ENCODE measurements at regions not wholly inside any gene's neighbourhood (a gene's known extent, or its start where the extent isn't known, plus 50 kb on each side); places are given as distances from the start of the nearest gene placed in this dataset.
"Not testable (repeated sequence)": the region's sequence is repeated elsewhere in the genome, so short reads cannot be mapped to it uniquely, and the experiment has no call there.

DNA sequence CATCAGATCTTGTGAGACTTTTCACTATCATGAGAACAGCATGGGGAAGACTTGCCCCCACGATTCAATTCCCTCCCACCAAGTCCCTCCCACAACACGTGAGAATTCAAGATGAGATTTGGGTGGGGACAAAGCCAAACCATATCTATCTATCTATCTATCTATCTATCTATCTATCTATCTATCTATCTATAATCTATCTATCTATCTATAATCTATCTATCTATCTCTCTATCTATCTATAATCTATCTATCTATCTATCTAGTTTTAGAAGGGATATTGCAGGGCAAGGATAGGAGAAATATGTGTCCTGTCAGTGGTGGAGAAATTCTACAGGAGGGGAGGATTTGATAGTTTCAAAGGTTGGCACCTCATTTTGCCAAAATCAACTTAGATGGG lies 279.8 kb upstream of the PROK2 start:
- POLR2A ChIA-PET (ENCODE audit: partially characterized antibody) = interaction anchor here (0.6 kb wide), 1 partner anchor 46 kb away, joined by 3 read pairs; no protein-coding TSS in a partner anchor
- H3K36me3 ChIP-seq (ENCODE audit: control insufficient read depth in 2 of 4, insufficient read depth in 4 of 4, low read length in 3 of 4); H3K79me1 ChIP-seq (ENCODE audit: low read depth, low read length); H2AK5ac ChIP-seq (ENCODE audit: low read depth, low read length); H3K27ac ChIP-seq (ENCODE audit: low read depth, low read length); H4K20me1 ChIP-seq (replicated peaks in 1 of 2; ENCODE audit: control insufficient read depth in 1 of 2, insufficient read depth in 2 of 2, low read length in 2 of 2); H3K4me1 ChIP-seq (replicated peaks in 1 of 4; ENCODE audit: control insufficient read depth in 3 of 4, insufficient read depth in 4 of 4, low read length in 3 of 4); CTCF ChIA-PET (ENCODE audit: partially characterized antibody); H3K79me2 ChIP-seq (ENCODE audit: control insufficient read depth in 1 of 2, insufficient read depth in 2 of 2, low read length in 2 of 2); H3K4ac ChIP-seq (replicated peaks; ENCODE audit: insufficient read length, low read depth, low read length); H3K18ac ChIP-seq (ENCODE audit: extremely low read depth, low read length); H2AFZ ChIP-seq (ENCODE audit: low read length); H3K4me3 ChIP-seq (ENCODE audit: extremely low read depth in 1 of 4, insufficient read depth in 2 of 4, low read depth in 3 of 4, low read length in 4 of 4); H4K5ac ChIP-seq (ENCODE audit: insufficient read length, low read depth, low read length); H3K4me2 ChIP-seq (ENCODE audit: insufficient read depth in 1 of 2, low read depth in 2 of 2, low read length in 2 of 2); H4K91ac ChIP-seq (replicated peaks; ENCODE audit: insufficient read length, low read length); H2BK20ac ChIP-seq (ENCODE audit: low read length); H3K9me3 ChIP-seq (ENCODE audit: insufficient read depth in 2 of 2, low read depth in 1 of 2, low read length in 1 of 2); H3K14ac ChIP-seq (ENCODE audit: insufficient read length); H3K56ac ChIP-seq (replicated peaks; ENCODE audit: insufficient read length, low read depth, low read length); H3K27me3 ChIP-seq (replicated peaks in 1 of 4; ENCODE audit: control insufficient read depth in 3 of 4, extremely low read depth in 1 of 4, insufficient read depth in 3 of 4, low read length in 3 of 4); H2BK12ac ChIP-seq (ENCODE audit: low read depth, low read length); H4K8ac ChIP-seq (ENCODE audit: extremely low read depth, insufficient read depth, low read length); H3K9ac ChIP-seq (replicated peaks in 1 of 4; ENCODE audit: extremely low read depth in 1 of 4, low read depth in 3 of 4, low read length in 3 of 4); H3K23me2 ChIP-seq (ENCODE audit: low read depth, low read length); FAIRE-seq; H2BK5ac ChIP-seq (ENCODE audit: low read depth, low read length); H2BK120ac ChIP-seq (replicated peaks; ENCODE audit: low read depth, low read length); H3K23ac ChIP-seq (ENCODE audit: insufficient read length); DNase-seq (ENCODE audit: low read depth in 1 of 2, low spot score in 2 of 2); H2BK15ac ChIP-seq (ENCODE audit: low read length): not testable (repeated sequence)
- WGBS, 2 experiments (ENCODE audit: extremely low coverage in 1 of 2, insufficient coverage in 1 of 2, insufficient read length in 1 of 2, insufficient replicate concordance in 2 of 2, low coverage in 1 of 2, low lambda C conversion rate in 2 of 2, missing lambda C conversion rate in 1 of 2) = 50% methylated on average over 2 of the region's 2 CpGs; no CpG with 5 or more reads in 1 of the 2 experiments

Data from H1 (cell line).